BLaER1 treated with 17β-estradiol and CSF1 and Interleukin-3, amounts not matched to agents 10 nM and 100 nM (cell line): ENCODE measurements at regions not wholly inside any gene's neighbourhood (a gene's known extent, or its start where the extent isn't known, plus 50 kb on each side); places are given as distances from the start of the nearest gene placed in this dataset.

ENCODE experiments used
- H3K27ac ChIP-seq, 11 experiments: shearing (Covaris generic); formaldehyde crosslinking; 2 replicates each; pipeline ENCODE4 v1.8.1; 2022
- H3K27me3 ChIP-seq, 11 experiments: shearing (Covaris generic); formaldehyde crosslinking; 2 replicates each; pipeline ENCODE4 v1.8.1; 2022
- H3K36me3 ChIP-seq, 11 experiments: shearing (Covaris generic); formaldehyde crosslinking; 2 replicates each; pipeline ENCODE4 v1.8.1; 2022
- H3K4me1 ChIP-seq, 10 experiments: shearing (Covaris generic); formaldehyde crosslinking; 2 replicates each; pipeline ENCODE4 v1.8.1; 2022
- H3K4me2 ChIP-seq, 11 experiments: shearing (Covaris generic); formaldehyde crosslinking; 2 replicates each; pipeline ENCODE4 v1.8.1; 2022
- H3K4me3 ChIP-seq, 10 experiments: shearing (Covaris generic); formaldehyde crosslinking; 2 replicates each; pipeline ENCODE4 v1.8.1; 2022
- H3K9ac ChIP-seq, 11 experiments: shearing (Covaris generic); formaldehyde crosslinking; 2 replicates each; pipeline ENCODE4 v1.8.1; 2022
- H3K9me3 ChIP-seq, 11 experiments: shearing (Covaris generic); formaldehyde crosslinking; replicated peaks in 1 of 11; 2 replicates each; pipeline ENCODE4 v1.8.1; 2022
- H4K20me1 ChIP-seq, 11 experiments: shearing (Covaris generic); formaldehyde crosslinking; 2 replicates each; pipeline ENCODE4 v1.8.1; 2022
- Cebpa-rat ChIP-seq, 11 experiments: shearing (Covaris generic); IDR thresholded peaks; 2 replicates each; pipeline ENCODE4 v1.8.1; 2022

DNA sequence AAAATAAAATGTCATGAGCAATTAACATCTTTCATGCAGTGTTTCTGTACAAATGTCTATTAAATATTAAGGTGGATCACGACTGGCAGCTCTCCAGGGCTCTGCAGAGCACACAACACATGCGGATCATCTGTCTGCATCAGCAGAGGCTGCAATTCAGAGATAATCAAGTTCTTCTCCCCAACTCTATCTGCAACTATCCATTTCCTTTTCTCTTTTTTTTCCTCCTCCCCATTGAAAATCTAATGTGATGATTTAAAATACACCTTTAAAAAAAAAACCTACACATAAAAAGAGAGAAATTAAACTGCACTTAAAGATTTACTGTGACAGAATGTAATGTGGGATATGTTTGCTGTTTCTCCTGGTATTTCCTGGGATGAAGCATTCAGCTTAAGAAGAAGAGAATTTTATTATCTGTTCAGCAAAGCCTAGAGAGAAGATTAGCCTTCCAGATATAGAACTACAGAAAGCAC lies 352.6 kb upstream of the CCDC54 start:
- Histone ChIP-seq H4K20me1 (no peaks in the 10 kb centered on the region), H3K36me3 (no peaks in the 10 kb centered on the region), H3K4me2 (no peak overlapping the region), H3K27ac (no peak overlapping the region), H3K4me3 (no peak overlapping the region), H3K27me3 (no peaks in the 10 kb centered on the region), H3K9ac (no peak overlapping the region), H3K9me3 (no peaks in the 10 kb centered on the region), H3K4me1 (no peaks in the 10 kb centered on the region)
- no peak for TF ChIP-seq Cebpa-rat (IDR thresholded peaks at IDR 0.05)

DNA sequence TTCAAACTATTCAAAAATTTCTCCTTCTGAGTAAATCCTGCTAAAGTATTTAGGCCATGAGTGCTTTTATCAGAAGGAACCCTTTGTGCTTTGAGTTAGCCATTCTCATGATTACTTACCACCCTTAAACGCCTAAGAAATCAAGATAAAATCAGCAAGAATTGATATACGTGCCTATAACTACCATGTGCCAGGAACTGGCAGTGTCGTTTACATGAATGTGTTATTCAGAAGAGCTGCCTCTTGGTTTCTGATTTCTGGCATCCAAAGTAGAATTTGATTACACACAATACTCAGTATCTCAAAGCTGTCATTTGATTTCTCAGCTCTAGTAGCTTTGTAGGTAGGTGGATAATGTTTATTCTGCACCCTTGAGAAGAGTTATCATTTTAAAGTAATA lies 351.3 kb upstream of the CCDC54 start:
- no peak for TF ChIP-seq Cebpa-rat (IDR thresholded peaks at IDR 0.05)
- Histone ChIP-seq H3K4me3 (no peak overlapping the region), H3K27me3 (no peaks in the 10 kb centered on the region), H3K27ac (no peak overlapping the region), H3K4me2 (no peak overlapping the region), H3K9ac (no peak overlapping the region), H3K9me3 (no peaks in the 10 kb centered on the region), H3K4me1 (no peaks in the 10 kb centered on the region), H4K20me1 (no peaks in the 10 kb centered on the region), H3K36me3 (no peaks in the 10 kb centered on the region)

DNA sequence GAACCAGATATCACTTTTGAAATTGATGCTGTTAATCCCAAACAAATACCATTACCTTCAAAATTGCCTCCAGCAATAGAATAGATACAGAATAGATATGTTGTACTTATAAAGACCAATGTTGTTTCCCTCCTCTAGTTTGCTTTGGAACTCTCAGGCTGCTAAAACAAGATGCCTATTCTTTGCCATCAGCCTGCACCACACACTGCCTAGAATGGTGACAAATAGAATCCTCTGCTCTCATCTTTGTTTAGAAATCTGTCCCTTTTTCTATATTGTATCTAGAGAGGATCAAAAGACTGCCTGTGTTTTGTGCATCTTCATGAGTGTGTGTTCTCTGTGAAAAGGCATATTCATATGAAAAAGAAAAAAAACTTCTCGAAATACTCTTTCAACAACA lies 349.2 kb upstream of the CCDC54 start:
- TF ChIP-seq Cebpa-rat (IDR thresholded peaks at IDR 0.05), result no peak
- H3K4me2 ChIP-seq, result no peak overlapping the region
- no peak overlapping the region for H3K4me3 ChIP-seq
- H3K9ac ChIP-seq, result no peak overlapping the region
- H3K27ac ChIP-seq, result no peak overlapping the region
- no peaks in the 10 kb centered on the region for H3K9me3 ChIP-seq
- H3K27me3 ChIP-seq, result no peaks in the 10 kb centered on the region
- H4K20me1 ChIP-seq, result no peaks in the 10 kb centered on the region
- H3K36me3 ChIP-seq, result no peaks in the 10 kb centered on the region
- H3K4me1 ChIP-seq, result no peaks in the 10 kb centered on the region

DNA sequence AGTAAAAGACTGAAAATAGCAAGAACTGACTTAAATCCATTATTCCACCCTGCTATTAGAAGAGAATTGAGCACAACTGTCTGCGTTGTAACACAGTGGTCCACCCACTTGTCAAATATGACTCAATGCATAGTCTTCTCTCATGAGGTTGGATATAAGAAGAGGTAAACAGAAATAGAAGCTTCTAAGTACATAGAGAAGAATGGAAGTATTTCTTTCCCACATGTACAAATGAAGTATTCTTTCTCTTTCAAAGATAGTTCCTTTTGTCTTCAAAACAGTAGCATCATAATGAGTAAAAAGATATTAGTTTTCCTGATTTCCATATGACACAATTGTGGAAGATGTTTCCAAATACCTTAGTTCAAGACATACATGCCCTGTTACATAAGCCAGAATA lies 348.6 kb upstream of the CCDC54 start:
- Histone ChIP-seq H3K27me3 (no peaks in the 10 kb centered on the region), H3K9ac (no peak overlapping the region), H4K20me1 (no peaks in the 10 kb centered on the region), H3K9me3 (no peaks in the 10 kb centered on the region), H3K36me3 (no peaks in the 10 kb centered on the region), H3K4me1 (no peaks in the 10 kb centered on the region), H3K4me3 (no peak overlapping the region), H3K27ac (no peak overlapping the region), H3K4me2 (no peak overlapping the region)
- TF ChIP-seq Cebpa-rat (IDR thresholded peaks at IDR 0.05), result no peak

DNA sequence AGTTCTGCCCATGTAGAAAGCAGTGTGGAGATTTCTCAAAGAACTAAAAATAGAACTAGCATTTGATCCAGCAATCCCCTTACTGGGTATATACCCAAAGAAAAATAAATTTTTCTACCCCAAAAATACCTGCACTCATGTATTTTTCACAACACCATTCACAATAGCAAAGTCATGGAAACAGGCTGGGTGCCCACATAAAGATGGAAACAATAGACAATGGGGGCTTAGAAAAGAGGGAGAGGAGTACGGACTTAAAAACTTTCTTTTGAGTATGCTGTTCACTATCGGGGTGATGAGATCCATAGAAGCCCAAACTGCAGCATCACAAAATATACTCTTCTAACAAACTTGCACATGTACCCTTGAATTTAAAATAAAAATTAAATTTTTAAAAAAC lies 345.1 kb upstream of the CCDC54 start:
- Histone ChIP-seq H3K27me3 (no peaks in the 10 kb centered on the region), H3K4me3 (no peak overlapping the region), H3K4me1 (no peaks in the 10 kb centered on the region), H3K36me3 (no peaks in the 10 kb centered on the region), H3K4me2 (no peak overlapping the region), H4K20me1 (no peaks in the 10 kb centered on the region), H3K27ac (no peak overlapping the region), H3K9ac (no peak overlapping the region), H3K9me3 (peaks cover 0 to 10% (median 5%) of the 10 kb centered on the region in 11 experiments; a peak in 9 of 22 replicates)
- TF ChIP-seq Cebpa-rat (IDR thresholded peaks at IDR 0.05), result no peak

DNA sequence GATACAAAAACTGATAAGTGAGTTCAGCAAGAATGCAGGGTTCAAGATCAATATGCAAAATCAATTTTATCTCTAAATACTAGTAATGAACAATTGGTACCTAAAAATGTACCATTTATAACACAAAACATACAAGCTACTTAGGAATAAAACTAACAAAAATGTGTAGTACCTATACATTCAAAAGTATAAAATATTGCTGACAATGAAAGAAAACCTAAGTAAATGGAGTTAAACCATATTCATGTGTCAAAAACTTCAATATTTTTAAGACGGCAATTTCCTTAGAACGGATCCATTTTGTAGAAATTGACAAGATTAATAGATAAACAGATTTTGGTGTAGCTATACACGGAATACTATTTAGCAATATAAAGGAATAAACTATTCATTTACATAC lies 343.1 kb upstream of the CCDC54 start:
- Histone ChIP-seq H3K4me1 (no peaks in the 10 kb centered on the region), H3K4me3 (no peak overlapping the region), H3K27ac (no peak overlapping the region), H3K4me2 (no peak overlapping the region), H4K20me1 (no peaks in the 10 kb centered on the region), H3K9ac (no peak overlapping the region), H3K36me3 (no peaks in the 10 kb centered on the region), H3K9me3 (peaks cover 8 to 19% (median 12%) of the 10 kb centered on the region in 11 experiments; a peak in 14 of 22 replicates), H3K27me3 (no peaks in the 10 kb centered on the region)
- TF ChIP-seq Cebpa-rat (IDR thresholded peaks at IDR 0.05), result no peak

DNA sequence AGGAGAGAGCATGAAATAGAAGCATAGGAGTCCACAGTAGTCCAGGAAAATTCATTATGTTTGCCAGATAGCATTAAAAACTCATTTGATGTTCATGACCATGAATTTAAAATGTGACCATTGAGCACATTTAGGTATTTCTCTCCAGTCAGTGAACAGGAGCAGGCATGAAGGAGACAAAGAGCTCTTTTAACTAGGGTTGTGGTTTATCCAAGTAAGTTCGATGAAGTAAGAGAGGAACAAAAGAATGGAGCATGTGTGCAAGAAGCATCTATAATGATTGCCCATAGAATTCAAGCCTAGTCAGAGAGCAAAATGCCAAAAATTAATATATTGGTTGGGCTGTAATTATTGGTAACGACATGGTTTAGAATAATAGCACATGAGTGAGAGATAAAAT lies 342.1 kb upstream of the CCDC54 start:
- Histone ChIP-seq H3K9me3 (peaks cover 8 to 19% (median 12%) of the 10 kb centered on the region in 11 experiments; a peak in 14 of 22 replicates), H3K4me2 (no peak overlapping the region), H3K27ac (no peak overlapping the region), H3K9ac (no peak overlapping the region), H3K4me3 (no peak overlapping the region), H3K36me3 (no peaks in the 10 kb centered on the region), H3K27me3 (no peaks in the 10 kb centered on the region), H4K20me1 (no peaks in the 10 kb centered on the region), H3K4me1 (no peaks in the 10 kb centered on the region)
- TF ChIP-seq Cebpa-rat (IDR thresholded peaks at IDR 0.05), result no peak

DNA sequence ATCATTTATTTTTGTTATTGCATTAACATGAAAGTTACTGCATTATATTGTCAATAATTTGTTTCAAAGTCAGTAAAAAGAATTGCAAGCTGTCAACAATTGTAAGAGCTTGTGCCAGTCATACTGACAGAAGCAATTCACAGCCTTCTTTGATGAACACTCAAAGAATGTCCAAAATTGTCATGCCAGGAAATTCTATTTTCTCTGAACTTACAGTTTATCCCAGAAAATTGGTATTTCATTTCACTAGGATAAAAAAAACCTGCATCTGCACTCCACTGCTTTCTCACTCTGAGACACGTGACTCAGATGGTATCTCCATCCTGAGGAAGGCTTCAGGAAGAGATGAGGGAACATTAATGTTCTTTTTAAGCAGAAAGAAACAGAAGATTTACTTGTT lies 332.6 kb upstream of the CCDC54 start:
- Histone ChIP-seq H3K9ac (no peak overlapping the region), H3K4me2 (no peak overlapping the region), H3K4me3 (no peak overlapping the region), H3K4me1 (no peaks in the 10 kb centered on the region), H3K9me3 (peaks cover 0 to 7% (median 0%) of the 10 kb centered on the region in 11 experiments; a peak in 3 of 22 replicates), H3K27ac (no peak overlapping the region), H3K36me3 (no peaks in the 10 kb centered on the region), H3K27me3 (no peaks in the 10 kb centered on the region), H4K20me1 (no peaks in the 10 kb centered on the region)
- no peak for TF ChIP-seq Cebpa-rat (IDR thresholded peaks at IDR 0.05)

DNA sequence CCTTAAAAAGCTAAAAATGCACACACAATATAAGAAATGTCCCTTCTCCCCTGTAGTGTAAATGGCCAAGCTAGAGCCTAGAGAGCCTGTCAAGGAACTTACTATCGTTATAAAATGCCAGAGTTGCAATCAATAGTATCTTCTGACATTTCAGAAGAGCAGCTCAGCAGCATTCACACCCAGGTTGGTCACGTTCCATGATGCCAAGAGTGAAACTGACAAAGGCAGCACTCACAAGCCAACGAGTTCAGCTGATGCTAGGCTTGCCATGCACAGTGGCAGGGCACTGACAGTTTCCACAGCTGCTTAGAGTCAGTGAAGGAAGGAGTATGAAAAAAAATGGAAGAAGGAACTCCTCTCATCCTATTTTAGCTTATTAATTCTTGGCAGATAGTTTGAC lies 331.4 kb upstream of the CCDC54 start:
- no peak overlapping the region for H3K4me2 ChIP-seq
- H3K9ac ChIP-seq, result no peak overlapping the region
- H3K27ac ChIP-seq, result no peak overlapping the region
- H3K36me3 ChIP-seq, result no peaks in the 10 kb centered on the region
- no peaks in the 10 kb centered on the region for H4K20me1 ChIP-seq
- H3K9me3 ChIP-seq, result peaks cover 0 to 9% (median 0%) of the 10 kb centered on the region in 11 experiments; a peak in 3 of 22 replicates
- H3K4me3 ChIP-seq, result no peak overlapping the region
- no peaks in the 10 kb centered on the region for H3K27me3 ChIP-seq
- TF ChIP-seq Cebpa-rat (IDR thresholded peaks at IDR 0.05), result no peak
- no peaks in the 10 kb centered on the region for H3K4me1 ChIP-seq

DNA sequence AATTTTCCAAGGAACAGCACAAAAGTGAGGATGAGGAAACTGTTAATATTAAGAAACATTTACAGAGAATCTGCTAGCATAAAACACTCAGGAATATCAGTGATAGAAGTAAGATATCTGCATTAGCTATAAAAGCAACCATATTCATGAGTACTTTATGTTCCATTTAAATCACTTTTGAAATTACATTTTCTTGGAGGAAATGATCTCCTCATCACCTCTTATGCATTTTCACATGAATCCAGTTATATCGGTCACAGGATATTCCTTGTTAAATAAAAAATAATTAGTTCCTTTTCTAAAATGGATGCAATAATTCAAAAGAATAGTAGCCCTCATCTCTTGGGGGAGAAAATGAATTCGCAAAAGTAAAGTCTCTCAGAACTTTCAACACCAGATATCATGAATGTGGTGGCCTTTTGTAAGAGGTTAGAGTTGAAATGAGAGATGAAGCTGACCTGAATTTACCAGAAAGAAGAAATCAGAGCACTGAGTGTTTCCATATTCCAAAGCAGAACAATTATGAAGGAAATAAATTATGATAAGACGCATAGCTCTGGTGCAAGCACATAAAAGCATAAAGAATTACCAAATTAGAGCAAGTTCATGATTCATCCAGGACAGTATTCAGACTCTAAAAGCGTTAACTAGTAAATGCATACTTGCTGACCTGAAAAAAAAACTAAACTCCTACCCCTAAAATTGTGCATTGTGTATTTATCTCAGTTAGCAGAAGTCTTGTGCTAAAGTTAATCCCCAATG lies 321.9 kb upstream of the CCDC54 start:
- Histone ChIP-seq H3K9ac (no peak overlapping the region), H4K20me1 (no peaks in the 10 kb centered on the region), H3K9me3 (no peaks in the 10 kb centered on the region), H3K4me3 (no peak overlapping the region), H3K27me3 (no peaks in the 10 kb centered on the region), H3K27ac (no peak overlapping the region), H3K36me3 (no peaks in the 10 kb centered on the region), H3K4me2 (no peak overlapping the region), H3K4me1 (no peaks in the 10 kb centered on the region)
- no peak for TF ChIP-seq Cebpa-rat (IDR thresholded peaks at IDR 0.05)
